Keratinocyte (primary cell): ENCODE measurements at regions not wholly inside any gene's neighbourhood (a gene's known extent, or its start where the extent isn't known, plus 50 kb on each side); places are given as distances from the start of the nearest gene placed in this dataset.

Experiments
- DNase-seq: peaks from one replicate; pipeline ENCODE4 v3.0.0-alpha.2; 2011; ENCODE audit warnings: low read depth, missing footprints, low spot score
- FAIRE-seq: peaks from 2 replicates; lab custom pipeline; 2011; peaks lifted over from hg19 to GRCh38; lab: Jason Lieb, UNC
- H2AFZ ChIP-seq: 2 replicates; pipeline ENCODE4 v1.6.0; 2012; ENCODE audit warnings: low read length, control low read depth, inconsistent platforms; ENCODE audit not compliant: control insufficient read depth
- H3K27ac ChIP-seq: 2 replicates; pipeline ENCODE4 v1.5.1; 2011; ENCODE audit warnings: low read length; ENCODE audit not compliant: control insufficient read depth, insufficient read depth
- H3K27me3 ChIP-seq: 3 replicates; pipeline ENCODE4 v1.6.0; 2011; ENCODE audit warnings: low read length; ENCODE audit not compliant: control insufficient read depth, insufficient read depth; ENCODE audit errors: extremely low read depth
- H3K36me3 ChIP-seq, 2 experiments: 2 replicates in 1 of 2; 3 replicates in 1 of 2; pipeline ENCODE4 v1.5.1; 2011; ENCODE audit warnings: low read length in 2 of 2, mild to moderate bottlenecking in 1 of 2; ENCODE audit not compliant: control insufficient read depth in 2 of 2, insufficient read depth in 2 of 2; ENCODE audit errors: extremely low read depth in 1 of 2
- H3K4me1 ChIP-seq: 3 replicates; pipeline ENCODE4 v1.5.1; 2011; ENCODE audit warnings: low read length; ENCODE audit not compliant: control insufficient read depth, insufficient read depth; ENCODE audit errors: extremely low read depth
- H3K4me2 ChIP-seq: 3 replicates; pipeline ENCODE4 v1.6.0; 2011; ENCODE audit warnings: low read depth, low read length; ENCODE audit not compliant: control insufficient read depth, insufficient read depth; ENCODE audit errors: extremely low read depth
- H3K4me3 ChIP-seq, 3 experiments: fragments of 200-600 bp in 1 of 3; sonication (generic) in 1 of 3; 2 replicates in 2 of 3; 3 replicates in 1 of 3; pipeline ENCODE4 v1.5.1; 2011 to 2016; ENCODE audit warnings: low read length in 3 of 3, mild to moderate bottlenecking in 3 of 3, control low read depth in 2 of 3, inconsistent platforms in 1 of 3, low read depth in 1 of 3, mixed read lengths in 1 of 3, mixed run types in 1 of 3, moderate library complexity in 1 of 3; ENCODE audit not compliant: control insufficient read depth in 2 of 3, insufficient read depth in 2 of 3; ENCODE audit errors: extremely low read depth in 1 of 3
- H3K79me2 ChIP-seq: 2 replicates; pipeline ENCODE4 v1.6.0; 2012; ENCODE audit warnings: low read length; ENCODE audit not compliant: control insufficient read depth, insufficient read depth
- H3K9ac ChIP-seq: 3 replicates; pipeline ENCODE4 v1.6.0; 2011; ENCODE audit warnings: low read length; ENCODE audit not compliant: control insufficient read depth, insufficient read depth; ENCODE audit errors: extremely low read depth
- H3K9me1 ChIP-seq: 3 replicates; pipeline ENCODE4 v1.6.0; 2011; ENCODE audit warnings: low read length; ENCODE audit not compliant: control insufficient read depth, insufficient read depth; ENCODE audit errors: extremely low read depth
- H3K9me3 ChIP-seq: 2 replicates; pipeline ENCODE4 v1.5.1; 2012; ENCODE audit warnings: low read depth, low read length; ENCODE audit not compliant: control insufficient read depth
- H4K20me1 ChIP-seq: 3 replicates; pipeline ENCODE4 v1.6.0; 2011; ENCODE audit warnings: low read length; ENCODE audit not compliant: control insufficient read depth, insufficient read depth; ENCODE audit errors: extremely low read depth
- EZH2 ChIP-seq: IDR thresholded peaks from one replicate; pipeline ENCODE4 v1.6.1; 2012; ENCODE audit warnings: inconsistent platforms, mild to moderate bottlenecking, low read length, moderate library complexity
- dilution Hi-C: fragments of 300-500 bp; cut with MboI; formaldehyde crosslinking; loops from one replicate; pipeline ENCODE4 v1.7.0; 2020; ENCODE audit warnings: low sequenced_read_pairs; ENCODE audit not compliant: extremely low pct_ligation_motif_present
- TF ChIP-seq, protein P1 (sequence below), 3 experiments: IDR thresholded peaks in 1 of 3; conservative IDR thresholded peaks in 1 of 3; optimal IDR thresholded peaks in 1 of 3; 2 replicates in 2 of 3; 3 replicates in 1 of 3; pipeline versions ENCODE3 to v1.5.1; 2011; ENCODE audit warnings: low read length in 3 of 3, mild to moderate bottlenecking in 3 of 3, moderate library complexity in 2 of 3, control low read depth in 1 of 3, inconsistent platforms in 1 of 3; ENCODE audit not compliant: insufficient read depth in 2 of 3; ENCODE audit errors: extremely low read depth in 1 of 3

GRCh38 chr20:4074877-4075455 lies 59.6 kb upstream of the RNF24 start:
- Histone ChIP-seq H3K4me3 (no peak overlapping the region), H3K9ac (no peak overlapping the region), H3K27me3 (peaks cover 2% of the 10 kb centered on the region), H3K79me2 (no peaks in the 10 kb centered on the region), H3K4me2 (no peak overlapping the region), H3K4me1 (peaks cover 7% of the 10 kb centered on the region), H3K27ac (no peak overlapping the region), H2AFZ (no peak overlapping the region), H3K36me3 (no peaks in the 10 kb centered on the region), H3K9me1 (no peaks in the 10 kb centered on the region), H4K20me1 (no peaks in the 10 kb centered on the region), H3K9me3 (no peaks in the 10 kb centered on the region)
- dilution Hi-C loops = no loop called here
- DNase-seq (no peak), FAIRE-seq (no peak)
- no peak for TF ChIP-seq EZH2
- TF ChIP-seq, protein P1, sequence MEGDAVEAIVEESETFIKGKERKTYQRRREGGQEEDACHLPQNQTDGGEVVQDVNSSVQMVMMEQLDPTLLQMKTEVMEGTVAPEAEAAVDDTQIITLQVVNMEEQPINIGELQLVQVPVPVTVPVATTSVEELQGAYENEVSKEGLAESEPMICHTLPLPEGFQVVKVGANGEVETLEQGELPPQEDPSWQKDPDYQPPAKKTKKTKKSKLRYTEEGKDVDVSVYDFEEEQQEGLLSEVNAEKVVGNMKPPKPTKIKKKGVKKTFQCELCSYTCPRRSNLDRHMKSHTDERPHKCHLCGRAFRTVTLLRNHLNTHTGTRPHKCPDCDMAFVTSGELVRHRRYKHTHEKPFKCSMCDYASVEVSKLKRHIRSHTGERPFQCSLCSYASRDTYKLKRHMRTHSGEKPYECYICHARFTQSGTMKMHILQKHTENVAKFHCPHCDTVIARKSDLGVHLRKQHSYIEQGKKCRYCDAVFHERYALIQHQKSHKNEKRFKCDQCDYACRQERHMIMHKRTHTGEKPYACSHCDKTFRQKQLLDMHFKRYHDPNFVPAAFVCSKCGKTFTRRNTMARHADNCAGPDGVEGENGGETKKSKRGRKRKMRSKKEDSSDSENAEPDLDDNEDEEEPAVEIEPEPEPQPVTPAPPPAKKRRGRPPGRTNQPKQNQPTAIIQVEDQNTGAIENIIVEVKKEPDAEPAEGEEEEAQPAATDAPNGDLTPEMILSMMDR (optimal IDR thresholded peaks at IDR 0.05 in 1 of 3, IDR thresholded peaks at IDR 0.05 in 1 of 3, conservative IDR thresholded peaks at IDR 0.05 in 1 of 3; ENCODE audit: extremely low read depth in 1 of 3, insufficient read depth in 2 of 3, low read length in 3 of 3) = no peak

- dilution Hi-C loops = no loop called here
These were observed 58.7 kb upstream of the RNF24 start for GRCh38 chr20:4073852-4074741.

More at GRCh38 chr20:4073852-4074741, 58.7 kb upstream of the RNF24 start:
- Histone ChIP-seq H3K36me3 (no peaks in the 10 kb centered on the region), H3K79me2 (no peaks in the 10 kb centered on the region), H3K4me3 (no peak overlapping the region), H3K4me1 (peaks cover 7% of the 10 kb centered on the region), H3K9me1 (no peaks in the 10 kb centered on the region), H3K9ac (no peak overlapping the region), H3K27me3 (peaks cover 2% of the 10 kb centered on the region), H3K27ac (no peak overlapping the region), H3K9me3 (no peaks in the 10 kb centered on the region), H4K20me1 (no peaks in the 10 kb centered on the region), H3K4me2 (no peak overlapping the region), H2AFZ (no peak overlapping the region)
- no peak for FAIRE-seq
- DNase-seq = no peak
- TF ChIP-seq, protein P1 (optimal IDR thresholded peaks at IDR 0.05 in 1 of 3, IDR thresholded peaks at IDR 0.05 in 1 of 3, conservative IDR thresholded peaks at IDR 0.05 in 1 of 3; ENCODE audit: extremely low read depth in 1 of 3, insufficient read depth in 2 of 3, low read length in 3 of 3) = no peak
- no peak for TF ChIP-seq EZH2
